ENCODE measurements at regions not wholly inside any gene's neighbourhood (a gene's known extent, or its start where the extent isn't known, plus 50 kb on each side); places are given as distances from the start of the nearest gene placed in this dataset.

DNA sequence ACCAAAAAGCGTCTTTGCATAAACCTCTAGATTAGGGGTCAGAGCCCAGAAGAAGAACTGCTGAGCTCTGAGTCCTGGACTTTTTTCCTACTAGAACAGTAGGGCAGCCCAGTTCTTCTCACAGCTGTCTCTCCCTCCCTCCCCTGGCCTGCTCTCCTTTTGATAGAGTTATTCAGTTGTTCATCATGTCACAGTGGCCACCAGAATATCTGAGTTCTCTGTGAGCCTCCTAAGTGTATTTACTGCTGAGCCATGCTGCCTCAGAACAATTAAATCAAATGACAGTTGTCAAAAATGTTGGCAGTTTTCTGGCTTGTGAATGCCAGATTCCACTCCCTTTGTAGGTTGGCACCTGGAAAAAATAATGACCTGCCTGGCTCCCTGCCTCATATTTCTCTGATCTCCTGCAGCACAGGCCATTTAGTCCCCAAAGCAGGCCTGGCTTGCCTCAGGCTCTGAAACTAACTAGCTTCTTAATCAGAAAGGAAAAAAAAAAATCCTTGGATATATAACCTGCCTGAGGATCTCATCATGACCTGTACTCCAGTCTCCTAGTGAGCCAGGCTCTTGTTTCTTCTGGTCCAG is 377.4 kb upstream of the LARGE1 start:
- TF ChIP-seq, protein P1, sequence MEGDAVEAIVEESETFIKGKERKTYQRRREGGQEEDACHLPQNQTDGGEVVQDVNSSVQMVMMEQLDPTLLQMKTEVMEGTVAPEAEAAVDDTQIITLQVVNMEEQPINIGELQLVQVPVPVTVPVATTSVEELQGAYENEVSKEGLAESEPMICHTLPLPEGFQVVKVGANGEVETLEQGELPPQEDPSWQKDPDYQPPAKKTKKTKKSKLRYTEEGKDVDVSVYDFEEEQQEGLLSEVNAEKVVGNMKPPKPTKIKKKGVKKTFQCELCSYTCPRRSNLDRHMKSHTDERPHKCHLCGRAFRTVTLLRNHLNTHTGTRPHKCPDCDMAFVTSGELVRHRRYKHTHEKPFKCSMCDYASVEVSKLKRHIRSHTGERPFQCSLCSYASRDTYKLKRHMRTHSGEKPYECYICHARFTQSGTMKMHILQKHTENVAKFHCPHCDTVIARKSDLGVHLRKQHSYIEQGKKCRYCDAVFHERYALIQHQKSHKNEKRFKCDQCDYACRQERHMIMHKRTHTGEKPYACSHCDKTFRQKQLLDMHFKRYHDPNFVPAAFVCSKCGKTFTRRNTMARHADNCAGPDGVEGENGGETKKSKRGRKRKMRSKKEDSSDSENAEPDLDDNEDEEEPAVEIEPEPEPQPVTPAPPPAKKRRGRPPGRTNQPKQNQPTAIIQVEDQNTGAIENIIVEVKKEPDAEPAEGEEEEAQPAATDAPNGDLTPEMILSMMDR (IDR thresholded peaks at IDR 0.05; ENCODE audit: extremely low read depth, missing control alignments), result no peak
- no peak for DNase-seq (ENCODE audit: low spot score)

DNA sequence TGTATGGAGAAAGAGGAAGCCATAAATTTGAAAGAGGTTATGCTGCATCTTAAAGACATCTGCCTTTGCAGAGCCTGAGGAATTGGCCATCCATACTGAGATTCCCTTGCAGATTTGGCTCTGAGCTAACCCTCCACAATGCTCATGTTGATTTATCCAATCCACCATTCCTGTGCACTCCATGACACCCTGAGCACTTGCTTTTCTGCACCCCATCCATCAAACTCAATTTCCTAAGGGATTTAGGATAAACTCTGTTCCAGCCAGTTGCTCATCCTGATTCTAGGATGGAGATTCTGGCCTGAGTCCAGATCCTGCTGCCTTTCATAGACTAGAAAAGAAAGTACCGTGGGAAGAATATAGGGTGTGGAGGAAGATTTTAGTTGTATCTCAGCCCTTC is 379.2 kb upstream of the LARGE1 start:
- no peak for DNase-seq (ENCODE audit: low spot score)
- TF ChIP-seq, protein P1 (IDR thresholded peaks at IDR 0.05; ENCODE audit: extremely low read depth, missing control alignments), result no peak

DNA sequence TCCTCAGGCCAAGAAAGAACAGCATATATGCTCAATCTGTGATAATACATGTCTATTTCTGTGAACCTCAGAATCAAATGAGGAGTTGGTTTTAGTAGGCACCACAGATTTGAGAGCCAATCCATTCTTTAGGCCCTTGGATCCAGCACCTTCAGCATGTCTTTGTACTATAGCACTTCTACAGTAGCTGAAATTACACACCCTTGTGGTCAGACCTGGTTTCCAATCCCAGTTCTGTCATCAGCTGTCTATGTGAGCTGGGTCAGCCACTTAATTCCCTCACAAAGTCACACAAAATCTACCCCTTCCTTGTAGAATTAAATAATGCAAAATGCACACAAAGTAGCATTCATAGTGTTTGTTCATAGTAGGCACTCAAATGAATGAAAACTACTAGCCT is 381.3 kb upstream of the LARGE1 start:
- TF ChIP-seq, protein P1 (IDR thresholded peaks at IDR 0.05; ENCODE audit: extremely low read depth, missing control alignments), result no peak
- DNase-seq (ENCODE audit: low spot score), result no peak

DNA sequence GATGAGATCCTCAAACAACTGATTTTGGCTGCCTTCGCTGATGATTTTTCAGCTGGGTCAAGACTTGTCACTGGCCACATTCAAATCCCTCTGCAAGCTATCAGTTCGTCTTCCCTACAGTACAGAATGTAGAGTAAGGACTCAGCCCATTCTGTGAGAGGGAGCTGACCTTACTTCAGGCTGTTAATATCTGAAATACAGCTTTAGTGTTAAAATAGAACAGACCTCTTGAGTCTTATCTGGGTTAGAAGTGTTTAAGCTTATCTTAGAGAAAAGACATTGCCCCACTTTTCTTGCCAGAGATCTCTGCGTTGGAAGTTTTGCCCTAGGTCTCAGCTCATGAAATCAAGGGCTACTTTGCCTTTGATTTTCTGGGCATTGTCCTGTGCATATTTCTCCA is 383.4 kb upstream of the LARGE1 start:
- DNase-seq (ENCODE audit: low spot score), result no peak
- TF ChIP-seq, protein P1 (IDR thresholded peaks at IDR 0.05; ENCODE audit: extremely low read depth, missing control alignments), result no peak

DNA sequence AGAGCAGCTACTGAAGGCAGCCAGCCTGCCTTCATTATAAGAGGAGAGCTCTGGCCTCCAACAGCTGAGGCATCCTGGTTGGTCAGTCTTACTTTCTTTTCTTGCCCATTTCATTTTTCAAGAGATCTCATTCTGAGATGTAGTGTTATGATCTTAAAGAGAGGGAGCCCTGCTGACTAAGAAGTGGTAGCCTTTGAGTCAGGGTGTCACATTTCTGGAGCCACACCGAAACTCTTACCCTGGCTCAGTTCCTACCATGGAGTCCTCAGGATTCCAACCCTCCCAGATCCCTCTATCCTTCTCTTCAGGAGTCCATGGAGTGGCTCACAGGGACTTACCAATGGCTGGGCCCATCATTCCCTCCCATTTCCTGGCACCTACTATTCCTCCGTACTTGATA is 386.1 kb upstream of the LARGE1 start:
- no peak for DNase-seq (ENCODE audit: low spot score)
- TF ChIP-seq, protein P1 (IDR thresholded peaks at IDR 0.05; ENCODE audit: extremely low read depth, missing control alignments), result no peak

DNA sequence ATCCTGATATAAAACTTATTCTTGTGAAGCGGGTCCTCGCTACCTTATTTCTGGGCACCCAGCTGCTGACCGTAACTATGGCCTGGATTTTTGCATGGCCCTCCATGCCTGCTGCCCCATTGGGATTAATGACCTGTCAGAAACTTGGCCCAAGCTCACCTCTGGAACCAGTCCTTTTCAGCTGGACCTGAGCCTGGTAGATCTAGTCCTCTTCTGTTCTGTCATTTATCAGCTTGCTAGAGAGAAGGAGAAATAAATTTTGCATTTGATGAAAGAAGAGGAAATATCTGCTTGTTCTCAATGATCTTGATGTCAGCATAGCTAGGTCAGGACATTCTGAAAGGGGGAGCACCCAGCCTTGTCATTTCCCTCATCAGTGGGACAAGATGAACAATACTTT is 387.8 kb upstream of the LARGE1 start:
- DNase-seq (ENCODE audit: low spot score), result no peak
- TF ChIP-seq, protein P1 (IDR thresholded peaks at IDR 0.05; ENCODE audit: extremely low read depth, missing control alignments), result no peak

DNA sequence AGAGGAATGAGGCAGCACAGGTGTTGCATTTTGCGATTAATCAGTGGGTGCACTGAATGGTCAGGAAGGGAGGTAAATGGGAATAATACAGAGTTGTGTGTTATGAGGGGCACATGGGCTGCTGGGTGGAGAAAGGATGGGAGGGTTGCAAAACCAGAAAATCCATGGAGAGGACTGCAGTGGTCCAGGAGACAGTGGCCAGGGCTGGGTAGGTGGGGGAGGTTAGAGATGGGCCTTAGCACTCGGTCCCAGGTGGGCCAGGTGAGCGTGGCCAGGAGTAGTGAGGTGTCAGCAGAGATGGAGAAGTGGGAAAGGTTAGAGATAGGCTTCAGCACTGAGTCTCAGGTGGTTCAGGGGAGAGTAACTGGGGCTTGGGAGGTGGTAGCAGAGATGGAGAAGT is 399.1 kb upstream of the LARGE1 start:
- TF ChIP-seq, protein P1 (IDR thresholded peaks at IDR 0.05; ENCODE audit: extremely low read depth, missing control alignments), result no peak
- no peak for DNase-seq (ENCODE audit: low spot score)

Measured in GM20000 (cell line).